ENCODE measurements at regions not wholly inside any gene's neighbourhood (a gene's known extent, or its start where the extent isn't known, plus 50 kb on each side); places are given as distances from the start of the nearest gene placed in this dataset.

- Histone ChIP-seq H3K9me3 (no peaks in the 10 kb centered on the region), H3K27me3 (replicated peaks in 1 of 2; ENCODE audit: control insufficient read depth in 2 of 2, extremely low read depth in 1 of 2, insufficient read depth in 2 of 2, low read length in 1 of 2) (peaks cover 0 to 27% of the 10 kb centered on the region in 2 experiments), H3K4me3 (ENCODE audit: control insufficient read depth in 1 of 2, extremely low read depth in 1 of 2, low read length in 1 of 2) (no peak overlapping the region), H3K4me1 (ENCODE audit: control insufficient read depth in 1 of 2, extremely low read depth in 1 of 2, insufficient read depth in 2 of 2, low read length in 2 of 2) (no peaks in the 10 kb centered on the region), H3K27ac (ENCODE audit: low read length) (no peak overlapping the region), H3K36me3 (ENCODE audit: control insufficient read depth in 2 of 2, extremely low read depth in 1 of 2, insufficient read depth in 1 of 2, low read length in 1 of 2) (no peaks in the 10 kb centered on the region)
- Mint-ChIP-seq H3K27me3 (peaks cover 0 to 18% of the 10 kb centered on the region in 2 donors), H3K9me3 (no peaks in the 10 kb centered on the region), H3K4me3 (no peak overlapping the region), H3K27ac (no peak overlapping the region), H3K4me1 (no peaks in the 10 kb centered on the region), H3K36me3 (no peaks in the 10 kb centered on the region)
- ChIA-PET CTCF (no interaction called here), POLR2A (no interaction called here)
- ATAC-seq (replicated peaks in 1 of 4), result no peak
- DNase-seq, result no peak
- 77% methylated on average over 6 of the region's 11 CpGs for WGBS (ENCODE audit: insufficient coverage)
Observed at GRCh38 chr5:135179308-135179980, 145.4 kb upstream of the PITX1 start.

- H3K4me3 Mint-ChIP-seq, result no peak overlapping the region
- DNase-seq, result no peak
- Histone ChIP-seq H3K36me3 (ENCODE audit: control insufficient read depth in 2 of 2, extremely low read depth in 1 of 2, insufficient read depth in 1 of 2, low read length in 1 of 2) (no peaks in the 10 kb centered on the region), H3K4me1 (ENCODE audit: control insufficient read depth in 1 of 2, extremely low read depth in 1 of 2, insufficient read depth in 2 of 2, low read length in 2 of 2) (no peaks in the 10 kb centered on the region), H3K27me3 (replicated peaks in 1 of 2; ENCODE audit: control insufficient read depth in 2 of 2, extremely low read depth in 1 of 2, insufficient read depth in 2 of 2, low read length in 1 of 2) (peaks cover 0 to 24% of the 10 kb centered on the region in 2 experiments), H3K4me3 (ENCODE audit: control insufficient read depth in 1 of 2, extremely low read depth in 1 of 2, low read length in 1 of 2) (no peak overlapping the region), H3K9me3 (no peaks in the 10 kb centered on the region), H3K27ac (ENCODE audit: low read length) (no peak overlapping the region)
- ChIA-PET POLR2A (no interaction called here), CTCF (no interaction called here)
- H3K4me1 Mint-ChIP-seq, result no peaks in the 10 kb centered on the region
- H3K27ac Mint-ChIP-seq, result no peak overlapping the region
- H3K36me3 Mint-ChIP-seq, result no peaks in the 10 kb centered on the region
- 55% methylated on average over 4 of the region's 14 CpGs for WGBS (ENCODE audit: insufficient coverage)
- peaks cover 4 to 24% of the 10 kb centered on the region in 2 donors for H3K27me3 Mint-ChIP-seq
- no peaks in the 10 kb centered on the region for H3K9me3 Mint-ChIP-seq
- ATAC-seq (replicated peaks in 1 of 4), result no peak
Observed at GRCh38 chr5:135178476-135179155, 144.6 kb upstream of the PITX1 start.

DNA sequence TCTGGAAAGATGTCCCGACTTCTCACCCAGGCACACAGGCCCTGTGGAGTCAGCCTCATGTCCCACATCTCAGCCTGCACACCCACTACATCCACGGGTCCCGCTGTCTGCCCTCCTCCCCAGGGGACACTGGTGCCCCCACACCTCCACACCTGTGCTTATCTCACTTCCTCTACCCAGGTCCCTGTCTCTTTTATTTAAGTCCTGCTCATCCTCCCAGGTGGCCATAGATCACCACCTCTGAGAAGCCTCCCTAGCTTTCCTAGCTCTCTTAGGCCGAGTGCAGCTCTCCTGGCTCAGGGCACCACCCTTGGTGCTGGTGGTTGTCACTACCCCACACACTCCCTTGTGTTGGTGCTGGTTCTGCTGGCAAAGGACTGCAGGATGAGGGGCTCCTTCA lies 143.6 kb upstream of the PITX1 start:
- H3K4me1 ChIP-seq (ENCODE audit: control insufficient read depth in 1 of 2, extremely low read depth in 1 of 2, insufficient read depth in 2 of 2, low read length in 2 of 2), result no peaks in the 10 kb centered on the region
- Mint-ChIP-seq H3K27ac (no peak overlapping the region), H3K36me3 (no peaks in the 10 kb centered on the region), H3K9me3 (no peaks in the 10 kb centered on the region), H3K27me3 (peaks cover 7 to 30% of the 10 kb centered on the region in 2 donors), H3K4me3 (no peak overlapping the region), H3K4me1 (no peaks in the 10 kb centered on the region)
- H3K27me3 ChIP-seq (replicated peaks in 1 of 2; ENCODE audit: control insufficient read depth in 2 of 2, extremely low read depth in 1 of 2, insufficient read depth in 2 of 2, low read length in 1 of 2), result peaks cover 0 to 28% of the 10 kb centered on the region in 2 experiments
- 71% methylated on average over 3 of the region's 4 CpGs for WGBS (ENCODE audit: insufficient coverage)
- H3K9me3 ChIP-seq, result no peaks in the 10 kb centered on the region
- DNase-seq (no peak), ATAC-seq (replicated peaks in 1 of 4) (no peak)
- CTCF ChIA-PET, result interaction anchor here in 1 of 2 donors (0.6 kb wide), 1 partner anchor 843 kb away, joined by 3 read pairs; no protein-coding TSS in a partner anchor
- no peak overlapping the region for H3K27ac ChIP-seq (ENCODE audit: low read length)
- POLR2A ChIA-PET, result no interaction called here
- no peaks in the 10 kb centered on the region for H3K36me3 ChIP-seq (ENCODE audit: control insufficient read depth in 2 of 2, extremely low read depth in 1 of 2, insufficient read depth in 1 of 2, low read length in 1 of 2)
- H3K4me3 ChIP-seq (ENCODE audit: control insufficient read depth in 1 of 2, extremely low read depth in 1 of 2, low read length in 1 of 2), result no peak overlapping the region

DNA sequence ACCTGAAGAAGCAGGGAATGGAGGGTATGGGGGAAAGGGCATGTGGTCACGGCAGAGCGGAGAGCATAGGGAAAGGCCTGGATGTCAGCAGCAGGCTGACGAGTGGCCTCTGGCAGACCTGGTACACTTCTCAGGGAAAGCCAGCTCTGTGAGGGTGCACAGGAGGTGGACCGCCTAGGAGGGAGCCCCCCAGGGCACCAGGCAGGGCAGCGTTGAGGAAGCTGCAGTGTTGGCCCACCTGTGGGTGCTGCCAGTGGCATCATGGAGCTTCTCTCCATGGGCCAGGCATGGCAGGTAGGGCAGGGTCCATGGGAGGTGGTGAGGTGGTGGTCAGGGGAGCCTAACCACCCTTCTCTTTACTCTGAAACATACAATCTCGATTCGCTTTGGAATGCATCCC lies 143.0 kb upstream of the PITX1 start:
- CTCF ChIA-PET, result interaction anchor here in 1 of 2 donors (0.6 kb wide), 1 partner anchor 842 kb away, joined by 3 read pairs; no protein-coding TSS in a partner anchor
- H3K27ac Mint-ChIP-seq, result no peak overlapping the region
- ATAC-seq (replicated peaks in 1 of 4), result no peak

GRCh38 chr5:135174315-135175096 lies 140.5 kb upstream of the PITX1 start:
- H3K4me1 ChIP-seq (ENCODE audit: control insufficient read depth in 1 of 2, extremely low read depth in 1 of 2, insufficient read depth in 2 of 2, low read length in 2 of 2), result no peaks in the 10 kb centered on the region
- no peaks in the 10 kb centered on the region for H3K36me3 Mint-ChIP-seq
- DNase-seq, result no peak
- 73% methylated on average over 6 of the region's 8 CpGs for WGBS (ENCODE audit: insufficient coverage)
- H3K4me3 Mint-ChIP-seq, result no peak overlapping the region
- peaks cover 23 to 44% of the 10 kb centered on the region in 2 donors for H3K27me3 Mint-ChIP-seq
- no peaks in the 10 kb centered on the region for H3K4me1 Mint-ChIP-seq
- ChIA-PET CTCF (no interaction called here), POLR2A (no interaction called here)
- no peak overlapping the region for H3K4me3 ChIP-seq (ENCODE audit: control insufficient read depth in 1 of 2, extremely low read depth in 1 of 2, low read length in 1 of 2)
- H3K27me3 ChIP-seq (replicated peaks in 1 of 2; ENCODE audit: control insufficient read depth in 2 of 2, extremely low read depth in 1 of 2, insufficient read depth in 2 of 2, low read length in 1 of 2), result peaks cover 5 to 27% of the 10 kb centered on the region in 2 experiments
- ATAC-seq (replicated peaks in 1 of 4), result no peak
- no peaks in the 10 kb centered on the region for H3K36me3 ChIP-seq (ENCODE audit: control insufficient read depth in 2 of 2, extremely low read depth in 1 of 2, insufficient read depth in 1 of 2, low read length in 1 of 2)
- no peaks in the 10 kb centered on the region for H3K9me3 Mint-ChIP-seq
- no peaks in the 10 kb centered on the region for H3K9me3 ChIP-seq
- no peak overlapping the region for H3K27ac Mint-ChIP-seq
- H3K27ac ChIP-seq (ENCODE audit: low read length), result no peak overlapping the region

More for the DNA sequence above, 143.0 kb upstream of the PITX1 start:
- Histone ChIP-seq H3K4me3 (ENCODE audit: control insufficient read depth in 1 of 2, extremely low read depth in 1 of 2, low read length in 1 of 2) (no peak overlapping the region), H3K9me3 (no peaks in the 10 kb centered on the region), H3K27me3 (replicated peaks in 1 of 2; ENCODE audit: control insufficient read depth in 2 of 2, extremely low read depth in 1 of 2, insufficient read depth in 2 of 2, low read length in 1 of 2) (peaks cover 0 to 29% of the 10 kb centered on the region in 2 experiments), H3K36me3 (ENCODE audit: control insufficient read depth in 2 of 2, extremely low read depth in 1 of 2, insufficient read depth in 1 of 2, low read length in 1 of 2) (no peaks in the 10 kb centered on the region), H3K4me1 (ENCODE audit: control insufficient read depth in 1 of 2, extremely low read depth in 1 of 2, insufficient read depth in 2 of 2, low read length in 2 of 2) (no peaks in the 10 kb centered on the region), H3K27ac (ENCODE audit: low read length) (no peak overlapping the region)
- no peak for DNase-seq
- POLR2A ChIA-PET, result no interaction called here
- H3K4me1 Mint-ChIP-seq, result no peaks in the 10 kb centered on the region
- no peak overlapping the region for H3K4me3 Mint-ChIP-seq
- H3K27me3 Mint-ChIP-seq, result peaks cover 13 to 35% of the 10 kb centered on the region in 2 donors
- WGBS (ENCODE audit: insufficient coverage), result 98% methylated on average over 4 of the region's 7 CpGs
- H3K36me3 Mint-ChIP-seq, result no peaks in the 10 kb centered on the region
- H3K9me3 Mint-ChIP-seq, result no peaks in the 10 kb centered on the region

- Mint-ChIP-seq H3K4me1 (no peaks in the 10 kb centered on the region), H3K4me3 (no peak overlapping the region), H3K36me3 (no peaks in the 10 kb centered on the region), H3K27me3 (peaks cover 24 to 43% of the 10 kb centered on the region in 2 donors), H3K27ac (no peak overlapping the region), H3K9me3 (no peaks in the 10 kb centered on the region)
- ATAC-seq (replicated peaks in 1 of 4) (no peak), DNase-seq (no peak)
- no peaks in the 10 kb centered on the region for H3K4me1 ChIP-seq (ENCODE audit: control insufficient read depth in 1 of 2, extremely low read depth in 1 of 2, insufficient read depth in 2 of 2, low read length in 2 of 2)
- H3K9me3 ChIP-seq, result no peaks in the 10 kb centered on the region
- no peak overlapping the region for H3K4me3 ChIP-seq (ENCODE audit: control insufficient read depth in 1 of 2, extremely low read depth in 1 of 2, low read length in 1 of 2)
- H3K27me3 ChIP-seq (replicated peaks in 1 of 2; ENCODE audit: control insufficient read depth in 2 of 2, extremely low read depth in 1 of 2, insufficient read depth in 2 of 2, low read length in 1 of 2), result peaks cover 5 to 30% of the 10 kb centered on the region in 2 experiments
- ChIA-PET POLR2A (no interaction called here), CTCF (no interaction called here)
- no peaks in the 10 kb centered on the region for H3K36me3 ChIP-seq (ENCODE audit: control insufficient read depth in 2 of 2, extremely low read depth in 1 of 2, insufficient read depth in 1 of 2, low read length in 1 of 2)
- H3K27ac ChIP-seq (ENCODE audit: low read length), result no peak overlapping the region
- whole genome bisulfite sequencing (ENCODE audit: insufficient coverage), result 69% methylated on average over 5 of the region's 6 CpGs
Observed at GRCh38 chr5:135173662-135174290, 139.7 kb upstream of the PITX1 start.
